ENCODE measurements at regions not wholly inside any gene's neighbourhood (a gene's known extent, or its start where the extent isn't known, plus 50 kb on each side); places are given as distances from the start of the nearest gene placed in this dataset.
"Not testable (repeated sequence)": the region's sequence is repeated elsewhere in the genome, so short reads cannot be mapped to it uniquely, and the experiment has no call there.

GRCh38 chr21:14825514-14825974, 239.3 kb downstream of the NRIP1 start:
- DNase-seq, result no peak

- no peak for DNase-seq
Measured at GRCh38 chr21:14824126-14824525, 240.7 kb downstream of the NRIP1 start.

GRCh38 chr21:14817311-14817710, 247.5 kb downstream of the NRIP1 start:
- DNase-seq, result no peak

- no peak for DNase-seq
Measured at GRCh38 chr21:14814991-14815390, 249.8 kb downstream of the NRIP1 start.

- DNase-seq, result no peak
Measured at GRCh38 chr21:14814282-14814681, 250.5 kb downstream of the NRIP1 start.

- DNase-seq, result not testable (repeated sequence)
Measured at GRCh38 chr21:14804170-14804569, 258.1 kb upstream of the SAMSN1 start.

GRCh38 chr21:14797543-14797942, 251.4 kb upstream of the SAMSN1 start:
- no peak for DNase-seq

- DNase-seq, result no peak
Measured at GRCh38 chr21:14787312-14787711, 241.2 kb upstream of the SAMSN1 start.

GRCh38 chr21:14785679-14786078, 239.6 kb upstream of the SAMSN1 start:
- no peak for DNase-seq

GRCh38 chr21:14773777-14774345, 227.7 kb upstream of the SAMSN1 start:
- DNase-seq, result no peak

GRCh38 chr21:14771593-14771992, 225.5 kb upstream of the SAMSN1 start:
- no peak for DNase-seq

GRCh38 chr21:14768042-14768441, 221.9 kb upstream of the SAMSN1 start:
- no peak for DNase-seq

GRCh38 chr21:14767192-14767852, 221.2 kb upstream of the SAMSN1 start:
- DNase-seq, result no peak

- DNase-seq, result no peak
Measured at GRCh38 chr21:14766241-14766640, 220.1 kb upstream of the SAMSN1 start.

GRCh38 chr21:14763695-14764064, 217.6 kb upstream of the SAMSN1 start:
- DNase-seq, result no peak

GRCh38 chr21:14762734-14763694, 216.9 kb upstream of the SAMSN1 start:
- no peak for DNase-seq

GRCh38 chr21:14762327-14762726, 216.2 kb upstream of the SAMSN1 start:
- DNase-seq, result no peak

GRCh38 chr21:14759285-14759684, 213.2 kb upstream of the SAMSN1 start:
- DNase-seq, result no peak

GRCh38 chr21:14758849-14759248, 212.7 kb upstream of the SAMSN1 start:
- DNase-seq, result no peak

- no peak for DNase-seq
Measured at GRCh38 chr21:14757533-14758327, 211.6 kb upstream of the SAMSN1 start.

- no peak for DNase-seq
Measured at GRCh38 chr21:14755086-14755485, 209.0 kb upstream of the SAMSN1 start.

- no peak for DNase-seq
Measured at GRCh38 chr21:14754682-14755081, 208.6 kb upstream of the SAMSN1 start.

GRCh38 chr21:14754259-14754604, 208.1 kb upstream of the SAMSN1 start:
- no peak for DNase-seq
